Astrocyte (in vitro differentiated cells and primary cell): ENCODE measurements at regions not wholly inside any gene's neighbourhood (a gene's known extent, or its start where the extent isn't known, plus 50 kb on each side); places are given as distances from the start of the nearest gene placed in this dataset.

ENCODE experiments used
- EZH2 ChIP-seq: IDR thresholded peaks from 2 replicates; pipeline ENCODE4 v1.6.1; 2012; ENCODE audit warnings: mild to moderate bottlenecking, low read length, inconsistent platforms; ENCODE audit not compliant: insufficient read depth
- TF ChIP-seq, protein P1 (sequence below): IDR thresholded peaks from 2 replicates; pipeline ENCODE4 v1.5.1; 2011; ENCODE audit warnings: low read depth, mild to moderate bottlenecking, inconsistent platforms, low read length, moderate library complexity; ENCODE audit not compliant: insufficient read depth

DNA sequence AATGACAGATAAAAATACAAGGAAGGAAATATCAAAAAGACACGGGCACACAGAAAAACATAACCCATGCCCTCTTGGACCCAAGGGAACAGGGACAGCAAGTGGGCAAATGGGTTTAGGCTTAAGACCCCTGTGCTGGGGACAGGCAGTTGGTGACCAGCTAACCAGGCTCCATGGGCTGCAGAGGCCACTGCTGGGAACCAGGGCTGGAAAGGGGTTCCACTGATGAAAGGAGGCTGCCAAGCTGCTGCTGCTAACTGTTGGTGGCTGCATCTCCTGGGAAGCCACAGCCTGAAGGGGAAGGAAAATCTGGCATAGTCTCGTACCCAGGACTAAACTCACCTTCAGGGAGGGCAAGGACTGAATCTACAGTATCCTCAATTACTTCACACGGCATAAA is 579.2 kb upstream of the MGMT start:
- TF ChIP-seq, protein P1, sequence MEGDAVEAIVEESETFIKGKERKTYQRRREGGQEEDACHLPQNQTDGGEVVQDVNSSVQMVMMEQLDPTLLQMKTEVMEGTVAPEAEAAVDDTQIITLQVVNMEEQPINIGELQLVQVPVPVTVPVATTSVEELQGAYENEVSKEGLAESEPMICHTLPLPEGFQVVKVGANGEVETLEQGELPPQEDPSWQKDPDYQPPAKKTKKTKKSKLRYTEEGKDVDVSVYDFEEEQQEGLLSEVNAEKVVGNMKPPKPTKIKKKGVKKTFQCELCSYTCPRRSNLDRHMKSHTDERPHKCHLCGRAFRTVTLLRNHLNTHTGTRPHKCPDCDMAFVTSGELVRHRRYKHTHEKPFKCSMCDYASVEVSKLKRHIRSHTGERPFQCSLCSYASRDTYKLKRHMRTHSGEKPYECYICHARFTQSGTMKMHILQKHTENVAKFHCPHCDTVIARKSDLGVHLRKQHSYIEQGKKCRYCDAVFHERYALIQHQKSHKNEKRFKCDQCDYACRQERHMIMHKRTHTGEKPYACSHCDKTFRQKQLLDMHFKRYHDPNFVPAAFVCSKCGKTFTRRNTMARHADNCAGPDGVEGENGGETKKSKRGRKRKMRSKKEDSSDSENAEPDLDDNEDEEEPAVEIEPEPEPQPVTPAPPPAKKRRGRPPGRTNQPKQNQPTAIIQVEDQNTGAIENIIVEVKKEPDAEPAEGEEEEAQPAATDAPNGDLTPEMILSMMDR, result no peak
- no peak for TF ChIP-seq EZH2
